Sigmoid colon (tissue), 3 donors: ENCODE measurements at regions not wholly inside any gene's neighbourhood (a gene's known extent, or its start where the extent isn't known, plus 50 kb on each side); places are given as distances from the start of the nearest gene placed in this dataset.
"Not testable (repeated sequence)": the region's sequence is repeated elsewhere in the genome, so short reads cannot be mapped to it uniquely, and the experiment has no call there.

Source experiments
- CTCF ChIP-seq, 4 experiments: fragments of 450-650 bp in 3 of 4; fragments of 200-600 bp in 1 of 4; IDR thresholded peaks; one replicate each; pipeline ENCODE4 v1.5.1; 2016 to 2019; ENCODE audit warnings: antibody characterized with exemption in 4 of 4, mild to moderate bottlenecking in 3 of 4, moderate library complexity in 2 of 4
- POLR2A ChIP-seq, 2 donors: fragments of 450-650 bp; IDR thresholded peaks; one replicate each; pipeline ENCODE4 v1.6.1; 2016; ENCODE audit warnings: antibody characterized with exemption in 2 of 2, mild to moderate bottlenecking in 2 of 2, moderate library complexity in 2 of 2

- TF ChIP-seq CTCF, POLR2A (IDR thresholded peaks at IDR 0.05): not testable (repeated sequence)
Observed at GRCh38 chr2:120649381-120649780, 86.3 kb upstream of the GLI2 start.
